Tibial nerve (tissue), 4 donors: ENCODE measurements at regions not wholly inside any gene's neighbourhood (a gene's known extent, or its start where the extent isn't known, plus 50 kb on each side); places are given as distances from the start of the nearest gene placed in this dataset.

Experiments used
- DNase-seq, 2 donors: peaks; one replicate each; pipeline ENCODE4 v3.0.0-alpha.2; 2019; ENCODE audit warnings: low spot score in 2 of 2
- H3K27ac ChIP-seq, 4 donors: fragments of 200-600 bp; sonication (generic) in 3 of 4; one replicate each; pipeline ENCODE4 v1.5.1; 2017 to 2019; ENCODE audit warnings: mild to moderate bottlenecking in 1 of 4
- H3K27me3 ChIP-seq, 2 donors: fragments of 200-600 bp; sonication (generic) in 1 of 2; one replicate each; pipeline versions ENCODE4 v1.5.1 to v1.6.0; 2017 to 2019
- H3K36me3 ChIP-seq, 3 donors: fragments of 200-600 bp; sonication (generic); one replicate each; pipeline ENCODE4 v1.5.1; 2018 to 2019
- H3K4me1 ChIP-seq, 4 donors: fragments of 200-600 bp; sonication (generic) in 3 of 4; one replicate each; pipeline ENCODE4 v1.5.1; 2017 to 2019
- H3K4me3 ChIP-seq, 4 donors: fragments of 200-600 bp; sonication (generic) in 3 of 4; one replicate each; pipeline ENCODE4 v1.5.1; 2017 to 2019; ENCODE audit warnings: mild to moderate bottlenecking in 1 of 4, moderate library complexity in 1 of 4
- H3K9me3 ChIP-seq, 4 donors: fragments of 200-600 bp; sonication (generic) in 3 of 4; one replicate each; pipeline ENCODE4 v1.5.1; 2017 to 2019
- EP300 ChIP-seq, 2 donors: sonication (generic); formaldehyde crosslinking; IDR thresholded peaks; one replicate each; pipeline ENCODE4 v1.6.1; 2017; ENCODE audit warnings: antibody characterized with exemption in 2 of 2, mild to moderate bottlenecking in 1 of 2
- POLR2A ChIP-seq, 2 donors: fragments of 450-650 bp; IDR thresholded peaks; one replicate each; pipeline ENCODE4 v1.6.1; 2017; ENCODE audit warnings: antibody characterized with exemption in 2 of 2, mild to moderate bottlenecking in 2 of 2, moderate library complexity in 2 of 2
- WGBS, 2 donors: methylation state at CpG; one replicate each; pipeline ENCODE4 v1.1.5; 2018; 5-methylcytosine and 5-hydroxymethylcytosine counted together
- TF ChIP-seq, protein P1 (sequence below), 5 experiments: fragments of 200-600 bp in 3 of 5; fragments of 450-650 bp in 2 of 5; sonication (generic) in 3 of 5; IDR thresholded peaks; one replicate each; pipeline ENCODE4 v1.5.1; 2016 to 2019; ENCODE audit warnings: antibody characterized with exemption in 5 of 5, mild to moderate bottlenecking in 3 of 5, moderate library complexity in 2 of 5

DNA sequence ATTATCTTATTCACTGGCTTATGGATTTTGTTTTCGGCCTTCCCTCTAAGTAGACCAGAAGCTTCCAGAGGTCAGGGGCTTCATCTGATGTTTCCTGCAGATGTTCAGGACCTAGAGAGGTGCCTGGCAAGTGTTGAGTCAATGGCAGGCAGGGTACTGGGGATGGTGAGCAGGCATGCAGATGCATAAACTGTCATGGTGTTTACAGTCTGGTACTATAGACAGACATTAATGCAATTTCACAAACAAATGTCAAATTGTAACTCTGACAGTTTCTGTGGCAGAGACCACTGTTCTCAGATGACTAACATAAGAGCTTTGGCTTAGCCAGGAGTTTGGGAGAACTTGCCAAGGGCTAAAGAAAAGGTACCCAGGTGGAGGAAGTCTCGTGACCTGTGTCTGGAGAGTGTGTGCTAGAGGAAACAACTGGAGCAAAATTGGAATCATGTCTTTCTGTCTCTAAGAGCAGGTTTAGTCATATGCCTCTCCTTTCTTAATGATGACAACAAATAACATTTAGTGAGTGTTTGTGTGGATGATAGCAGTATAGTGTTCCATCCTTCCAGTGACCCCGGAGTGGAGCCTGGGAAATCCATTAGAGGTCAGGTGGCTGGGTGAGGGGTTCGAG, 53.7 kb upstream of the TRAK1 start:
- Histone ChIP-seq H3K27ac (peak overlapping the region in 2 of 4 donors; percentile 83 to 89), H3K4me1 (peaks cover 0 to 64% (median 41%) of the 10 kb centered on the region in 4 donors), H3K9me3 (no peaks in the 10 kb centered on the region), H3K4me3 (no peak overlapping the region), H3K36me3 (no peaks in the 10 kb centered on the region), H3K27me3 (no peaks in the 10 kb centered on the region)
- TF ChIP-seq, protein P1, sequence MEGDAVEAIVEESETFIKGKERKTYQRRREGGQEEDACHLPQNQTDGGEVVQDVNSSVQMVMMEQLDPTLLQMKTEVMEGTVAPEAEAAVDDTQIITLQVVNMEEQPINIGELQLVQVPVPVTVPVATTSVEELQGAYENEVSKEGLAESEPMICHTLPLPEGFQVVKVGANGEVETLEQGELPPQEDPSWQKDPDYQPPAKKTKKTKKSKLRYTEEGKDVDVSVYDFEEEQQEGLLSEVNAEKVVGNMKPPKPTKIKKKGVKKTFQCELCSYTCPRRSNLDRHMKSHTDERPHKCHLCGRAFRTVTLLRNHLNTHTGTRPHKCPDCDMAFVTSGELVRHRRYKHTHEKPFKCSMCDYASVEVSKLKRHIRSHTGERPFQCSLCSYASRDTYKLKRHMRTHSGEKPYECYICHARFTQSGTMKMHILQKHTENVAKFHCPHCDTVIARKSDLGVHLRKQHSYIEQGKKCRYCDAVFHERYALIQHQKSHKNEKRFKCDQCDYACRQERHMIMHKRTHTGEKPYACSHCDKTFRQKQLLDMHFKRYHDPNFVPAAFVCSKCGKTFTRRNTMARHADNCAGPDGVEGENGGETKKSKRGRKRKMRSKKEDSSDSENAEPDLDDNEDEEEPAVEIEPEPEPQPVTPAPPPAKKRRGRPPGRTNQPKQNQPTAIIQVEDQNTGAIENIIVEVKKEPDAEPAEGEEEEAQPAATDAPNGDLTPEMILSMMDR (IDR thresholded peaks at IDR 0.05) = no peak
- TF ChIP-seq EP300 (IDR thresholded peaks at IDR 0.05) (no peak), POLR2A (IDR thresholded peaks at IDR 0.05) (no peak)
- WGBS, 2 donors = 85 to 92% methylated on average over 4 of the region's 4 CpGs
- DNase-seq = no peak

DNA sequence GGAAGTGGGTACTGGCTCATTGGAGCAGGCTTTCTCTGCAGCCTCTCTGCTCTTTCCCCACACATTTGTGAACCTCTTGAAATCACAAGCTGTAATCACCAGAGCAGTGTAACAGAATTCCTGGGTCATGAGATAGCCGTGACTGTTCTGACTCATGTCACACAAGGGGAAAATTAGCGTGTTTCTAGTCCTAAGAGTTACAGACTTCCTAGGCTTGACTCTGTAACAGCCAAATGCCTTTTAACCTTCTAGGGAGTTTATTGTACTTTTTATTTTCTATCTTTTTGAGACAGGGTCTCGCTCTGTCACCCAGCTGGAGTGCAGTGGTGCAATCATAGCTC, 54.7 kb upstream of the TRAK1 start:
- H3K4me3 ChIP-seq = no peak overlapping the region
- no peak for DNase-seq
- TF ChIP-seq, protein P1 (IDR thresholded peaks at IDR 0.05) = no peak
- peak; percentile 52 to 88 for TF ChIP-seq EP300 (IDR thresholded peaks at IDR 0.05)
- 28 to 34% methylated on average over 3 of the region's 3 CpGs for WGBS, 2 donors
- no peaks in the 10 kb centered on the region for H3K36me3 ChIP-seq
- H3K4me1 ChIP-seq = peaks cover 0 to 66% (median 48%) of the 10 kb centered on the region in 4 donors
- peak overlapping the region; percentile 8 to 89 (median 70) for H3K27ac ChIP-seq
- no peaks in the 10 kb centered on the region for H3K27me3 ChIP-seq
- no peaks in the 10 kb centered on the region for H3K9me3 ChIP-seq

DNA sequence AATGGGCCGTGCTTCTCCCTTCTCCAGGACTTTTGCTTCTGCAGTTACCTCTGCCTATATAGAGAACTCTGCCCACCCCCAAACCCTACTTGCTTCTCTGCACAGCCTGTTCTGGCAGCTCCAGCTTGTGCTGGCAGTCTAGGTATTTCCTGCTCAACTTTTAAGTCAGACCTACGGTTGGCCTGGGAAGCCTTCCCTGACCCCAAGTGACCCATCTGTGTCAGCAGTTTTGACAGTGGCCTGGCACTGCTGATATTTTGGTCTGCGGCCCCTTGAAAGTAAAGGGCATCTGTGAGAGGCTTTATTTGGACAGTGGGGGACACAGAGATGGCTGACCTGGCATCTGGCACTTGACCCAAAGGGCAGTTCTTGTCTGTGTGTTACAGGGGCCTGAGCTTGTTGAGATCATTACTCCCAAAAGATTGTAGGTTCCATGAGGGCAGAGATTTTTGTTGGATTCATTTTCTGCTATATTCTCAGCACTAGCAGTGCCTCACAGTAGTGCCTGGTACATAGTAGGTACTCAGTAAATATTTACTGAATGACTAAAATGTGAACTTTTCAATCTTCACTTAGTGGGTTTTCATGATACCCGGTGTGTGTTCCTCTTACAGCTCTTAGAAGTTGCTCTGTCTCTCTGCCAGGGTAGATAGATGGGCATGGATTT, 55.2 kb upstream of the TRAK1 start:
- H3K9me3 ChIP-seq = no peaks in the 10 kb centered on the region
- H3K36me3 ChIP-seq = no peaks in the 10 kb centered on the region
- H3K27me3 ChIP-seq = no peaks in the 10 kb centered on the region
- H3K4me1 ChIP-seq = peaks cover 0 to 71% (median 50%) of the 10 kb centered on the region in 4 donors
- TF ChIP-seq, protein P1 (IDR thresholded peaks at IDR 0.05) = no peak
- TF ChIP-seq EP300 (IDR thresholded peaks at IDR 0.05) (no peak), POLR2A (IDR thresholded peaks at IDR 0.05) (no peak)
- 44 to 49% methylated on average over 4 of the region's 4 CpGs for WGBS, 2 donors
- DNase-seq = no peak
- no peak overlapping the region for H3K4me3 ChIP-seq
- peak overlapping the region; percentile 8 to 89 (median 70) for H3K27ac ChIP-seq

DNA sequence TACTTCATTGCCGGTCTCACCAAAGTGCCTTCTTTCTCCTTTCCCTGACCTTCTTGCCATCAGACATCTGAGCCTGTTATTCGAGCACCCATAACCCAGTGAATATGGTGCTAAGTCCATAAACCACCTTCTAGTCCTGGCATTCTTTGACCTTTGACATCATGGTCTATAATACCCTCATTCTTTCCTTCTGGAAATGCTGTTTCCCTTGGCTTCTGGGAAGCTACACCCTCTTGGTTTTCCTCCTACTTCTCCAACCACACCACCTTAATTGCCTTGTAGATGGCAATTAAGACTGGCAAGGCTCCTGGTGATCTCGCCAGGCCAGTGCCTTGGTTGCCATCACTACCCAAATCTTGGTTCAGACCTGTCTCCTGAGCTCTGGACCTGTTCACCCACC, 56.1 kb upstream of the TRAK1 start:
- Histone ChIP-seq H3K36me3 (no peaks in the 10 kb centered on the region), H3K4me3 (no peak overlapping the region), H3K27ac (peak overlapping the region in 2 of 4 donors; percentile 83 to 89), H3K4me1 (peaks cover 0 to 71% (median 50%) of the 10 kb centered on the region in 4 donors), H3K9me3 (no peaks in the 10 kb centered on the region), H3K27me3 (no peaks in the 10 kb centered on the region)
- 91 to 94% methylated on average over 3 of the region's 3 CpGs for WGBS, 2 donors
- no peak for DNase-seq
- TF ChIP-seq EP300 (IDR thresholded peaks at IDR 0.05) (no peak), POLR2A (IDR thresholded peaks at IDR 0.05) (no peak)
- TF ChIP-seq, protein P1 (IDR thresholded peaks at IDR 0.05) = no peak

DNA sequence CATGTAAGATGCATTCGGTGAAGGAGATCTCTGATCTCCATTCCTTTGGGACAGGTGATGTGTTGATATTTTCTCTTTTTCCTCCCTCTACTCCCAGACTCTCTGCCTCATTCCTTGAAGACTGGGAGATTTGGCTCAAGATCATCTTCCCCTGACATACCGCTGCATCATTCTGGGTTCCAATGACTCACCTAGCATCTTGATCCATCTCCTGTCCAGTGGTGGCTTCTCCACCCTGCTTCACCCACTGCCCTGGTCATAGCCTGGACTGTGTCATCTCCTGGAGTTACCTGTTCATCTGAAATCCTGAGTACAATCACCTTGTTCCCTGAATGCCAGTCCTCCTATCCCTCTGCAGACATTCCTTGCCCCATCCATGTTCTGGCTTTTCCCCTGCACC, 57.4 kb upstream of the TRAK1 start:
- no peak for DNase-seq
- Histone ChIP-seq H3K4me1 (peaks cover 0 to 71% (median 50%) of the 10 kb centered on the region in 4 donors), H3K27me3 (no peaks in the 10 kb centered on the region), H3K4me3 (no peak overlapping the region), H3K9me3 (no peaks in the 10 kb centered on the region), H3K36me3 (no peaks in the 10 kb centered on the region), H3K27ac (peak overlapping the region in 2 of 4 donors; percentile 83 to 89)
- WGBS, 2 donors = 91% methylated on average over 2 of the region's 2 CpGs
- TF ChIP-seq EP300 (IDR thresholded peaks at IDR 0.05) (no peak), POLR2A (IDR thresholded peaks at IDR 0.05) (no peak)
- TF ChIP-seq, protein P1 (IDR thresholded peaks at IDR 0.05) = no peak
